Liver (tissue), 8 donors: ENCODE measurements at regions not wholly inside any gene's neighbourhood (a gene's known extent, or its start where the extent isn't known, plus 50 kb on each side); places are given as distances from the start of the nearest gene placed in this dataset.
"Not testable (repeated sequence)": the region's sequence is repeated elsewhere in the genome, so short reads cannot be mapped to it uniquely, and the experiment has no call there.

Experiments
- DNase-seq: peaks from one replicate; pipeline ENCODE4 v3.0.0-alpha.2; 2017; ENCODE audit warnings: low spot score
- H3K27ac ChIP-seq, 2 donors: one replicate each; pipeline ENCODE4 v1.7.0; 2013; ENCODE audit warnings: inconsistent platforms in 2 of 2, low read length in 2 of 2, control low read depth in 1 of 2, low read depth in 1 of 2, mild to moderate bottlenecking in 1 of 2
- H3K27me3 ChIP-seq, 4 donors: one replicate each; pipeline versions ENCODE4 v1.6.1 to v1.7.0; 2013; ENCODE audit warnings: low read length in 3 of 4, inconsistent platforms in 1 of 4, mild to moderate bottlenecking in 1 of 4, moderate library complexity in 1 of 4; ENCODE audit not compliant: control insufficient read depth in 4 of 4, insufficient read depth in 4 of 4
- H3K36me3 ChIP-seq, 4 donors: one replicate each; pipeline versions ENCODE4 v1.6.1 to v1.7.0; 2013; ENCODE audit warnings: low read length in 3 of 4, mild to moderate bottlenecking in 3 of 4, low read depth in 1 of 4, moderate library complexity in 1 of 4; ENCODE audit not compliant: control insufficient read depth in 4 of 4, insufficient read depth in 3 of 4
- H3K4me1 ChIP-seq, 4 donors: one replicate each; pipeline versions ENCODE4 v1.6.1 to v1.7.0; 2013; ENCODE audit warnings: low read length in 3 of 4, mild to moderate bottlenecking in 3 of 4, moderate library complexity in 1 of 4; ENCODE audit not compliant: control insufficient read depth in 4 of 4, insufficient read depth in 4 of 4
- H3K4me3 ChIP-seq, 3 donors: one replicate each; pipeline versions ENCODE4 v1.6.1 to v1.7.0; 2013; ENCODE audit warnings: low read length in 3 of 3, control low read depth in 1 of 3, low read depth in 1 of 3, mild to moderate bottlenecking in 1 of 3
- H3K9ac ChIP-seq, 2 donors: one replicate each; pipeline ENCODE4 v1.7.0; 2013; ENCODE audit warnings: low read length in 2 of 2, mild to moderate bottlenecking in 2 of 2, moderate library complexity in 2 of 2, control low read depth in 1 of 2, low read depth in 1 of 2
- H3K9me3 ChIP-seq, 4 donors: one replicate each; pipeline versions ENCODE4 v1.6.1 to v1.7.0; 2013; ENCODE audit warnings: low read length in 3 of 4; ENCODE audit not compliant: control insufficient read depth in 4 of 4
- EGR1 ChIP-seq, 2 donors: IDR thresholded peaks; 2 replicates each; pipeline ENCODE4 v1.6.1; 2016 to 2018; ENCODE audit warnings: antibody characterized with exemption in 2 of 2, low read depth in 2 of 2
- FOXA2 ChIP-seq: IDR thresholded peaks from 2 replicates; pipeline ENCODE4 v1.6.1; 2016; ENCODE audit warnings: antibody characterized with exemption
- GABPA ChIP-seq, 2 donors: IDR thresholded peaks in 1 of 2; conservative IDR thresholded peaks in 1 of 2; 2 replicates each; pipeline ENCODE4 v1.6.1; 2016; ENCODE audit warnings: antibody characterized with exemption in 2 of 2, mild to moderate bottlenecking in 1 of 2, moderate library complexity in 1 of 2
- HNF4A ChIP-seq, 2 donors: conservative IDR thresholded peaks; 2 replicates each; pipeline ENCODE4 v1.6.1; 2016; ENCODE audit warnings: antibody characterized with exemption in 2 of 2, mild to moderate bottlenecking in 2 of 2
- HNF4G ChIP-seq: IDR thresholded peaks from 2 replicates; pipeline ENCODE4 v1.6.1; 2016; ENCODE audit warnings: antibody characterized with exemption
- NR2F2 ChIP-seq: IDR thresholded peaks from 2 replicates; pipeline ENCODE4 v1.6.1; 2016; ENCODE audit warnings: antibody characterized with exemption
- RAD21 ChIP-seq, 2 donors: IDR thresholded peaks; 2 replicates each; pipeline ENCODE4 v1.6.1; 2016; ENCODE audit warnings: antibody characterized with exemption in 2 of 2, mild to moderate bottlenecking in 2 of 2
- RXRA ChIP-seq, 2 donors: IDR thresholded peaks; 2 replicates each; pipeline ENCODE4 v1.6.1; 2017 to 2018; ENCODE audit warnings: antibody characterized with exemption in 2 of 2, mild to moderate bottlenecking in 1 of 2
- TAF1 ChIP-seq: conservative IDR thresholded peaks from 2 replicates; pipeline ENCODE4 v1.6.1; 2016; ENCODE audit warnings: antibody characterized with exemption, mild to moderate bottlenecking
- YY1 ChIP-seq: IDR thresholded peaks from 2 replicates; pipeline ENCODE4 v1.6.1; 2016; ENCODE audit warnings: antibody characterized with exemption, mild to moderate bottlenecking
- WGBS: extraction: QIAGEN DNeasy Blood & Tissue Kit; methylation state at CpG from one replicate; pipeline ENCODE4 v1.1.7; 2013; 5-methylcytosine and 5-hydroxymethylcytosine counted together
- TF ChIP-seq, protein P1 (sequence below): fragments of 150-350 bp; IDR thresholded peaks from 2 replicates; pipeline ENCODE4 v1.5.1; 2017; ENCODE audit warnings: improper control_type of control experiment, low read depth, low read length; ENCODE audit not compliant: missing input control
- TF ChIP-seq, protein P2 (sequence below): IDR thresholded peaks from 2 replicates; pipeline ENCODE4 v1.6.1; 2016; ENCODE audit warnings: antibody characterized with exemption, mild to moderate bottlenecking
- TF ChIP-seq, protein P3 (sequence below): IDR thresholded peaks from 2 replicates; pipeline ENCODE4 v1.6.1; 2016; ENCODE audit warnings: antibody characterized with exemption
- TF ChIP-seq, protein P4 (sequence below): IDR thresholded peaks from 2 replicates; pipeline ENCODE4 v1.6.1; 2016; ENCODE audit warnings: antibody characterized with exemption
- donor health status: healthy.
- donor health status: healthy.
- donor health status: healthy.
- donor health status: healthy.
- donor health status: healthy.

DNA sequence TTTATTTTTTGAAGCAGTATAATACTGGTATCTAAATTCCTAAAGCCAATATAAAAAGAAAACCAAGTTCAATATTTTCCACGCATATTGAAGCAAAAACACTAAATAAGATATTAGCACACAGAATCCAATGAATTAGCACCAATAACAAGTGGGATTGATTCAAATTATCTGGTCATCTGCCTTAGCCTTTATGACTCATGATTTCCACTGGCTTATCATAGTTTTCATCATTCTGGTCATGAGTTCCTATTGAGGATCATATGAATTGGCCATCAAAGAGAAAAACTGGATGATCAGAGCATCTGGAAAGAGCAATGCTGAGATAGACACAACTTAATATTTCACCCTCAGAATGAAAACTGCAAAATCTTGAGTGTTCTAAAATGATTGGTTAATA, 809.9 kb downstream of the MCTP2 start:
- Histone ChIP-seq H3K9ac (no peak overlapping the region), H3K27me3 (peaks cover 0 to 4% (median 0%) of the 10 kb centered on the region in 4 donors), H3K4me3 (no peak overlapping the region), H3K36me3 (no peaks in the 10 kb centered on the region), H3K9me3 (no peaks in the 10 kb centered on the region), H3K4me1 (no peaks in the 10 kb centered on the region), H3K27ac (no peak overlapping the region)
- DNase-seq: no peak
- TF ChIP-seq, protein P1, sequence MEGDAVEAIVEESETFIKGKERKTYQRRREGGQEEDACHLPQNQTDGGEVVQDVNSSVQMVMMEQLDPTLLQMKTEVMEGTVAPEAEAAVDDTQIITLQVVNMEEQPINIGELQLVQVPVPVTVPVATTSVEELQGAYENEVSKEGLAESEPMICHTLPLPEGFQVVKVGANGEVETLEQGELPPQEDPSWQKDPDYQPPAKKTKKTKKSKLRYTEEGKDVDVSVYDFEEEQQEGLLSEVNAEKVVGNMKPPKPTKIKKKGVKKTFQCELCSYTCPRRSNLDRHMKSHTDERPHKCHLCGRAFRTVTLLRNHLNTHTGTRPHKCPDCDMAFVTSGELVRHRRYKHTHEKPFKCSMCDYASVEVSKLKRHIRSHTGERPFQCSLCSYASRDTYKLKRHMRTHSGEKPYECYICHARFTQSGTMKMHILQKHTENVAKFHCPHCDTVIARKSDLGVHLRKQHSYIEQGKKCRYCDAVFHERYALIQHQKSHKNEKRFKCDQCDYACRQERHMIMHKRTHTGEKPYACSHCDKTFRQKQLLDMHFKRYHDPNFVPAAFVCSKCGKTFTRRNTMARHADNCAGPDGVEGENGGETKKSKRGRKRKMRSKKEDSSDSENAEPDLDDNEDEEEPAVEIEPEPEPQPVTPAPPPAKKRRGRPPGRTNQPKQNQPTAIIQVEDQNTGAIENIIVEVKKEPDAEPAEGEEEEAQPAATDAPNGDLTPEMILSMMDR: no peak
- TF ChIP-seq, protein P2, sequence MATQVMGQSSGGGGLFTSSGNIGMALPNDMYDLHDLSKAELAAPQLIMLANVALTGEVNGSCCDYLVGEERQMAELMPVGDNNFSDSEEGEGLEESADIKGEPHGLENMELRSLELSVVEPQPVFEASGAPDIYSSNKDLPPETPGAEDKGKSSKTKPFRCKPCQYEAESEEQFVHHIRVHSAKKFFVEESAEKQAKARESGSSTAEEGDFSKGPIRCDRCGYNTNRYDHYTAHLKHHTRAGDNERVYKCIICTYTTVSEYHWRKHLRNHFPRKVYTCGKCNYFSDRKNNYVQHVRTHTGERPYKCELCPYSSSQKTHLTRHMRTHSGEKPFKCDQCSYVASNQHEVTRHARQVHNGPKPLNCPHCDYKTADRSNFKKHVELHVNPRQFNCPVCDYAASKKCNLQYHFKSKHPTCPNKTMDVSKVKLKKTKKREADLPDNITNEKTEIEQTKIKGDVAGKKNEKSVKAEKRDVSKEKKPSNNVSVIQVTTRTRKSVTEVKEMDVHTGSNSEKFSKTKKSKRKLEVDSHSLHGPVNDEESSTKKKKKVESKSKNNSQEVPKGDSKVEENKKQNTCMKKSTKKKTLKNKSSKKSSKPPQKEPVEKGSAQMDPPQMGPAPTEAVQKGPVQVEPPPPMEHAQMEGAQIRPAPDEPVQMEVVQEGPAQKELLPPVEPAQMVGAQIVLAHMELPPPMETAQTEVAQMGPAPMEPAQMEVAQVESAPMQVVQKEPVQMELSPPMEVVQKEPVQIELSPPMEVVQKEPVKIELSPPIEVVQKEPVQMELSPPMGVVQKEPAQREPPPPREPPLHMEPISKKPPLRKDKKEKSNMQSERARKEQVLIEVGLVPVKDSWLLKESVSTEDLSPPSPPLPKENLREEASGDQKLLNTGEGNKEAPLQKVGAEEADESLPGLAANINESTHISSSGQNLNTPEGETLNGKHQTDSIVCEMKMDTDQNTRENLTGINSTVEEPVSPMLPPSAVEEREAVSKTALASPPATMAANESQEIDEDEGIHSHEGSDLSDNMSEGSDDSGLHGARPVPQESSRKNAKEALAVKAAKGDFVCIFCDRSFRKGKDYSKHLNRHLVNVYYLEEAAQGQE: no peak
- TF ChIP-seq, protein P3, sequence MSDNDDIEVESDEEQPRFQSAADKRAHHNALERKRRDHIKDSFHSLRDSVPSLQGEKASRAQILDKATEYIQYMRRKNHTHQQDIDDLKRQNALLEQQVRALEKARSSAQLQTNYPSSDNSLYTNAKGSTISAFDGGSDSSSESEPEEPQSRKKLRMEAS: no peak
- TF ChIP-seq HNF4A (conservative IDR thresholded peaks at IDR 0.05) (no peak), HNF4G (no peak), EGR1 (IDR thresholded peaks at IDR 0.05; ENCODE audit: low read depth in 2 of 2) (no peak), RAD21 (IDR thresholded peaks at IDR 0.05) (no peak), GABPA (IDR thresholded peaks at IDR 0.05 in 1 of 2, conservative IDR thresholded peaks at IDR 0.05 in 1 of 2) (no peak), FOXA2 (no peak), NR2F2 (no peak)
- TF ChIP-seq, protein P4, sequence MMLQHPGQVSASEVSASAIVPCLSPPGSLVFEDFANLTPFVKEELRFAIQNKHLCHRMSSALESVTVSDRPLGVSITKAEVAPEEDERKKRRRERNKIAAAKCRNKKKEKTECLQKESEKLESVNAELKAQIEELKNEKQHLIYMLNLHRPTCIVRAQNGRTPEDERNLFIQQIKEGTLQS: no peak
- 94% methylated on average over 1 of the region's 1 CpG for WGBS

DNA sequence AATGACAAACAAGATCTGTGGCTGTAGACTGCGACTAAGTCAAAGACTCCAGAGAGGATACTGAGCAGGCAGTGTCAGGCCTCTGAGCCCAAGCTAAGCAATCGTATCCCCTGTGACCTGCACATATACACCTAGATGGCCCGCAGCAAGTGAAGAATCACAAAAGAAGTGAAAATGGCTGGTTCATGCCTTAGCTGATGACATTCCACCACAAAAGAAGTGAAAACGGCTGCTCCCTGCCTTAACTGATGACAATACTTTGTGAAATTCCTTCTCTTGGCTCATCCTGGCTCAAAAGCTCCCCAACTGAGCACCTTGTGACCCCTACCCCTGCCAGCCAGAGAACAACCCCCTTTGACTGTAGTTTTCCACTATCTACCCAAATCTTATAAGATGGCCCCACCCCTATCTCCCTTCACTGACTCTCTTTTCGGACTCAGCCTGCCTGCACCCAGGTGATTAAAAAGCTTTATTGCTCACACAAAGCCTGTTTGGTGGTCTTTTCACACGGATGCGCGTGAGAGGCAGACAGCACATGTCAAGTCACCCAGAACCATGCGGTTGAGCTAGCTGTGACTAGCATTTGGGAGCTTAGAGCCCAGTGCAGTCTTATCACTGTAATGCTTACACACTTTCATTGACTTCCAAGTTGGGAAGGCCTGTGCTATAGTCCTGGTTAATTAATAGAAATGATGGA, 812.0 kb downstream of the MCTP2 start:
- not testable (repeated sequence) for H3K4me1 ChIP-seq, H3K27ac ChIP-seq, H3K36me3 ChIP-seq, H3K27me3 ChIP-seq, H3K9me3 ChIP-seq, DNase-seq, H3K4me3 ChIP-seq, H3K9ac ChIP-seq
- 84% methylated on average over 9 of the region's 9 CpGs for WGBS

DNA sequence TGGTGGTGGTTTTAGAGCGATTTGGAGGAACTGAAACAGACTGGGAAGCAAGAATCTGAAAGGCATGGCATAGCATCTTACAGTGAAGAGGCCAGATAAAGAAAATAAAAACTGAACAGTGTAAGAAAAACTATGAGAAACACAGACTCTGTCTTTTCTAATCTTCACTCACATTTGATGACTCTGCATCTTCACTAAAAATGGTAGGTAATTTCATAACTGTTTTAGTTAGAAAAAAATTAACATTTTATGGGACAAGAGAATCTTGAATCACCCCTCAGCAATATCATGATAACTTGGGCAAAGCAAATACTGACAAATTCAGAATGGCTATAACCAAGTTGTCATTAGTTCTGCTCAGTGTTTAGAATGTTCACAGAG, 812.6 kb downstream of the MCTP2 start:
- peaks cover 0 to 4% (median 1%) of the 10 kb centered on the region in 4 donors for H3K9me3 ChIP-seq
- DNase-seq: no peak
- TF ChIP-seq TAF1: no peak
- no peak for TF ChIP-seq RXRA (IDR thresholded peaks at IDR 0.05)
- TF ChIP-seq HNF4G: no peak
- TF ChIP-seq, protein P4: no peak
- no peak for TF ChIP-seq GABPA (IDR thresholded peaks at IDR 0.05 in 1 of 2, conservative IDR thresholded peaks at IDR 0.05 in 1 of 2)
- TF ChIP-seq YY1: no peak
- no peak overlapping the region for H3K27ac ChIP-seq
- H3K36me3 ChIP-seq: no peaks in the 10 kb centered on the region
- peaks cover 0 to 4% (median 0%) of the 10 kb centered on the region in 4 donors for H3K27me3 ChIP-seq
- H3K9ac ChIP-seq: no peak overlapping the region
- no peaks in the 10 kb centered on the region for H3K4me1 ChIP-seq
- H3K4me3 ChIP-seq: no peak overlapping the region
- 54% methylated on average over 1 of the region's 1 CpG for WGBS
